SK-N-DZ (cell line): ENCODE measurements at regions not wholly inside any gene's neighbourhood (a gene's known extent, or its start where the extent isn't known, plus 50 kb on each side); places are given as distances from the start of the nearest gene placed in this dataset.

Experiments used
- DNase-seq: peaks from one replicate; pipeline ENCODE4 v3.0.0-alpha.2; 2015; ENCODE audit warnings: low spot score

DNA sequence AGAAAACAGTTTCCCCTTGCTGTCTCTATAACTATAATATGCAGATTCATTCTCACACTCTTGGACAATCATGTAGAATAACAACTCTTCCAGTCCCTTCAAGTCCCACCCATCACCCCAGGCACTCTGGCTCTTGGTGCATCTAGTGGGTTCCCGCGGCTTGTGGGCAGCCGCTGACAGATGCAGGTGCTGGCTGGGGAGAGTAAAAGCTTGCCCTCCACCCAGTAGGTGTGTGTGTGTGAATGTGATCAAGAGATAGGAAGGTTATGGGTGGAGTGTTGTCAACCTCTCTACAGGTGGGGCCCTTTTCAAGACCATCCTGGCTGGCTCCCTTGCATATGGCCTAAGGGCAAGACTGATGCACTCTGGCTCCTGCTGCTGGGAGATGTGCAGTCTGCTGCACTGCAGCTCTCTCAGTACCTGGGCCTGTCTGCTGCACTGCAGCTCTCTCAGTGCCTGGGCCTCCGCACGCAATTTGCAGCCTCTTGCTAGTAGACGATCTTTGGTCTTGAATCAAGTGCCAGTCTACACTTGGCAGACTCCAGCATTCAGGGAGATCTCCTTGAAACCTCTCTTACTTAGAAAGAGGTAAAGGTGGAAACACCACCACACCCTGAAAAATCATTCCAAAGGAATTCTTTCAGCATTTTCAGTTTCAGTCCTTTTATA is 189.7 kb upstream of the GDNF start:
- DNase-seq, result no peak

GRCh38 chr5:38023799-38024198 is 184.0 kb upstream of the GDNF start:
- DNase-seq, result no peak

- no peak for DNase-seq
Measured at GRCh38 chr5:38023371-38023770, 183.5 kb upstream of the GDNF start.

DNA sequence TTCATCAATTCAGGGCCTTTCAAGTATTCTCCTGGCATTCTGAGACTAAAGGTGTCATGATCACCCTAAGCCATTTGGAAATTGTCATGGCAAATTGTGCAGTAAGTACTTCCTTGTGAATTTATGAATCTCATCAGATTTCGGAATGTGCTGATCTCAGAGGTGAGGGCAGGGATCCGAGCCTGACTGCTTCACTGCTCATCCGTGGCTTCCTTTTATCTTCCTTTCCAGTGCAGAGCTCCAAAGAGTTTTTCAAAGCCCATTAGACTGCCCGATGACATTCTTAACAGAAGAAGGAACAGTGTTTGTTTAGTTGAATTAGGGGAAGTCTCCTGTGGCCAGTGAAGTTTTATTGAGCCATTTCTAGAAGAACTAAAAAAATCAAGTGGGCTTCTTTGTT is 182.8 kb upstream of the GDNF start:
- DNase-seq, result no peak

DNA sequence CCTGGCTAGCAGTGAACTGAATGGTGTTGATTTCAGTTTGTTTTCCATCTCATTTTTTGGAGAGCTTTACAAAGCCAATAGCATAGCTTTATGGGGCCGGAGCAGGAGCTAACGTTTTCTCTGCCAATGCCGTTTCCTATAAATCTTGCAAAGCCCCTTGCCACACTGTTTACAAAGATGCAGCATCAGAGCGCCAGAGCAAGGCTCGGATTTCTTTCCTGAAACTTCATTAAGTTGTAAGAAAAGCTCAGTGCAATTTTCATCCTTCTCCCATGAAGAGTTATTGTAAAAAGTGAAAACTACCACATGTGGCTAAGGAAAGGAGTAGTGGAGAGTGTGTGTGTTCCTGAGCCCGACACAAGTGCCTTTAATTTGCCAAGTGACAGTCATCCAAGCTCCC is 178.2 kb upstream of the GDNF start:
- no peak for DNase-seq

- no peak for DNase-seq
Measured at GRCh38 chr5:38013107-38013506, 173.3 kb upstream of the GDNF start.

DNA sequence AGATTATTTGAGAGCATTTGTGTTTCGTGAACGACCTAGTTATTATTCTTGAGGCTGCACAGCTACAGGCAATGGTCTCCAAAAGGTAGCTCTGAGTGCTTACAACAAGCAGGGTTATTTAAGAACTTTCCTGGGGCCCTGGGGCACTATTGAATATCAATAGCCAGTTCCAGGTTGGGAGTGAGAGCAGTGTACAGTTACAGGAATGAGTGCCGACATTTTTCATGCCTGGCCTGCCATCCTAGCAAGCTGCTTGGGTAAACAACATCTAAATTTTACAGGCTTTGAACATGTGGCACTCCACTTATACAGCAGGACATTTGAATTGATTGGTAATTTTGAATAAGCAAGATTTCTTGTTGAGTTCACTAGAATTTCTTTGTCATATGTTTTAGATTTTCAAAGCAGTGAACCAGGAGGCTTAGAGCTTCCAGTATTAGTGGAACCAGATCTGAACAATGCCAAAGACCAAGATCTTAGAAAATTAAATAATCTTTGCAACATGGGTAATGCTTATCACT is 171.9 kb upstream of the GDNF start:
- no peak for DNase-seq

DNA sequence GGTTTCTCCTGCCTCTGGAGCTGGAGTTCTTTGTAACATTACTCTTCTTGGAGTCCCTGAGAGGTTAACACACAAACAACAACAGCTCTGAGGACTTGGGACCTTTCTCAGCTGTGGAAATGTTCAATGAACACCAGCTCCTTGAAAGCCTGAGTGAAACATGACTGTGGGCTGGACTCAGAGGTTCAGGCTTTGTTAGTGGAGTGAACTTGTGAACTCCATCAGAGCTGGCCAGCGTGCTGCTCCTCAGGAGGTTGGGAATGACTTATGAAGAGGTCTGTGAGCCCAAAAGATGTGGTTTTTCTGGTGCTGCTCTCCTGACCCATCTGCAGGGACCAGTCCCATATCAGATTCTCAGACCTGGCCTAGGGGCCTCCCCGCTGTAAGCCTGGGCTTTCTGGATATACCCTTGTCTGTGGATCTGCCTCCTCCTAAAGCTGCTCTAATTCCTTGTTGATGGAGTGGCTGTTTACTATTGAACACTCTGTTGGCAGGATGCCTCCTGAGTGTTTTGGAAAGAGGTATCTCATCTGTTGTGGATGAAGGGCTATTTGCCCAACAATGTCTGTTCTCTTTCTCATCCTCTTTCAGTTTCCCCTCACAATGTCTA is 170.0 kb upstream of the GDNF start:
- no peak for DNase-seq

- DNase-seq, result no peak
Measured at GRCh38 chr5:38008198-38008597, 168.4 kb upstream of the GDNF start.

GRCh38 chr5:37999593-37999992 is 159.8 kb upstream of the GDNF start:
- DNase-seq, result no peak

DNA sequence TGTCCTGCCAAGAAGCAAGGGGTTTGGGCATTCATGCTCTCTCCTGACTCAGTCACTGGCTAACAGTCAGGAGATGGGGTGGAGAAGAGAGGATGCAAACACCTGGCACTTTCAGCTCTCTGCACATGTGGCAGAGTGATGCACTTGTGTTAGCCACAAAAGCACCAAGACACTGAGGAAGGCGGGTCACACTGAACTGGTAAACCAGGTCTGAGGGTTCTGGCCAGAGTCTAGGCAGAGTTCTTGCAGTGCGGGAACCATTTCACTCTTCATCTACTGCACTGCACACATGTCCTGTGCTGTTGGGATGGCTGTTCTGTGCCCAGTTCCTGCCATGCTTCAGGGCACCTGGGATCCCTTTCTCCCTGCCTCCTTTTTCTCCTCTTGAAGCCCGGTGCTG is 157.1 kb upstream of the GDNF start:
- no peak for DNase-seq

DNA sequence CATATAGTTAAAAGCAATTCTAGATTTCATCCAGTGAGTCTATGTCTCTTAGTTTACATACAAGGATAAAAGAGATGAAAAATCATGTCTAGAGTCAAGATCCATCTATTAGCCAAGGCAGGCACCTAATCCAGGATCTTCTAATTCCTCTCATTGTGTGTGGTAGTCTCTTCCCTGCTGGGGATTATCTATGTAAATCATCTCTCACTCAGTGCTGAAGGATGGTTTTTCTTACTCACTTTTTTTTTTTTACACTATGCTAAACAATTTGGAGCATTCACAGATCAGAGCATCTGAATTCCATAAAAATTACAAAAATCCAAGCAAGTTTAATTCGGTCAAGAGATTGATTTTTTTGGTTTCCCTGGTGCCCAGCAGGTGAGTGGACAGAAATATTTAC is 154.9 kb upstream of the GDNF start:
- no peak for DNase-seq

GRCh38 chr5:37991301-37992299 is 151.8 kb upstream of the GDNF start:
- DNase-seq, result no peak

DNA sequence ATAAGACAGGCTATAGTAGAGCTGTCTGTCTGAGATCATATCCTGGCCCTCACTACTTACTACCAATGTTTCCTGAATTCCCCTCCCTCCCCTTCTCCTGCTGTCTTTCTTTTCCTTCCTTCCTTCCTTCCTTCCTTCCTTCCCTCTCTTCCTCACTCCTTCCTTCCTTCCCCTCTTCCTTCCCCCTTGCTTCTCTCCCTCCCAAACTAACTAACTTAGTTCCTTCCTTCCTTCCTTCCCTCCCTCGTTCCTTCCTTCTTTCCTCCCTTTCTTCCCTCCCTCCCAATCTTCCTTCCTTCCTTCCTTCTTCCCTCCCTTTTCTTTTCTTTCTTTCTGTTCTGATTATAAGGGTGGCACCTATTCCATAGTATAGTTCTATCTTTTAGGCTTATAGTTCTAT is 150.0 kb upstream of the GDNF start:
- no peak for DNase-seq

GRCh38 chr5:37988454-37989046 is 148.7 kb upstream of the GDNF start:
- DNase-seq, result no peak

DNA sequence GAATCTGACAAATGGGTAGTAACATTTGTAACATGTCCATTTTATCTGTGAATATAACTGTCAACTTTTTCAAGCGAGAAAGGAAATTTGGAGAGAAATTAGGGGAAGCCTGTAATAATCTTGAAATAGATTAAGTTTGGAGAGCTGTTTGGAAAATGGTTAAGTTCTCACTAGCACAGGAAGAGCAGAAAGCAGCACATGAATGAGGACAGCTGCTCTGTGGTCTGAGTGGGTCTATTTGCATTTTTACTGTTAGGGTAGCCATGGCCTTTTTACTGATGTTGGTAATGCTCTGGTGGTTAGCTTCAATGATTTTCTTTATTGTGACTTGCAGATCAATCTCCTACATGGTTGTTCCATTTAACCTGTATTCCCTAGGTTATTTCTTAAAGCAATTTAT is 144.5 kb upstream of the GDNF start:
- DNase-seq, result no peak

GRCh38 chr5:37983463-37983862 is 143.6 kb upstream of the GDNF start:
- no peak for DNase-seq

GRCh38 chr5:37979559-37979958 is 139.7 kb upstream of the GDNF start:
- DNase-seq, result no peak

GRCh38 chr5:37975531-37975930 is 135.7 kb upstream of the GDNF start:
- no peak for DNase-seq

DNA sequence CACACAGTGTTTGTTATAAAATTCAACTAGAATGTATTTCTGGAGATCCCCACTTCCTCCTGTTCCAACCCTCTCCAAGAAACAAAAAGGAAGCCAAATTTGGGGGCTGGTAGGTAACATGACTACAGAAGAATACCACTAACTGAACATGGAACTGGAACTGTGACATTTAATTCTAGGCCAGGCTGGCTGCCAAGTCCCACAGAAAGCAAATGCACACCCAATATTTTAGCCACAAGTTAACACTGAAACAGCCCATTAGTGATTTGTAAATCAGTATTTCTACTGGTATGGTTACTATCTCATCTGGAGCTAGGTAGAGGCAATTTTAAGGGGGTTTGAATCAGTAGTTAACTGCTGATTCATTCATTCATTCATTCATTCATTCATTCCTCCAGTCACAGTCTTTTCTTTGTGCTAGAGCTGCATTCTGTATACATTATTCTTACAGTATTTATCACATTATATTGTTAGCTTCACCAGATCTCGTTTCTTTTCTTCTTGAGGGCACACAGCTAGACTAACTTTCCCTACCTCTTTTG is 131.7 kb upstream of the GDNF start:
- DNase-seq, result no peak

- no peak for DNase-seq
Measured at GRCh38 chr5:37966871-37967270, 127.0 kb upstream of the GDNF start.

- DNase-seq, result no peak
Measured at GRCh38 chr5:37966291-37966690, 126.5 kb upstream of the GDNF start.
